Fibroblast of skin of abdomen (primary cell): ENCODE measurements at regions not wholly inside any gene's neighbourhood (a gene's known extent, or its start where the extent isn't known, plus 50 kb on each side); places are given as distances from the start of the nearest gene placed in this dataset.

Source experiments
- DNase-seq: peaks from one replicate; pipeline ENCODE4 v3.0.0-alpha.2; 2013

GRCh38 chr21:16676391-16676790, 836.5 kb upstream of the CXADR start:
- DNase-seq, result no peak

DNA sequence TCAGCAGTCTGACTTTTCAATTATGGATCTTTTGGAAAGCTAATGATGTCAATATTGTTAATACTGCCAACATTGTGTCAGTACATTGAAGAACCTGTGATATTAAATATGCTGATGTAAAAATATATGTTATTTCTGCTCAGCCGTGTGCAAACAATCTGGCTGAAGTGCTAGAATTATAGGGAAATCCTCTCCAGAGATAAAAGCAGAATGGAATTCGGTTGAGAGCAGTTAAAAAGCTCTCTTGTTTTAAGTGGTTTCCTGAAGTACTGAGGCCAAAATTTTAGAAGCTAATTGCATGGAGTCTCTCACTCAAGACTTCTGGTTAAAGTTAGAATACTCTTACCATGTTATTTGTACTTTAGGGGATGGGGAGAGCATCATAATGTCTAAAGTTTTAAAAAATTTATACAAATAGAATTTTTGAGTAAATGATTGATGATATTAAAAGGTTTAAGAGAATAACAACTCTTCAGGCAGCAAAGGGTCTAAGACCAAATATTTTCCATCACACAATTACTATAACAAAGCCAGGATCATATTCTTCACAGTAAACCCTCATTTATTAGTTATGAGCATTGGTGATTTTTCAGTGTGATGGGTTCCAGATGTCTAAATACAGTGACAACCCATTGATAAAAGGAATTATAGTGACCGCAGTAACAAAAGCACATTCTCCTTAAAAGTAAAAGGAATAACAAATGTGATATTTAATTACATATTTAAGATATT, 834.2 kb upstream of the CXADR start:
- DNase-seq, result peak; percentile 4

GRCh38 chr21:16695074-16695473, 817.8 kb upstream of the CXADR start:
- no peak for DNase-seq

GRCh38 chr21:16707274-16707673, 805.6 kb upstream of the CXADR start:
- no peak for DNase-seq

GRCh38 chr21:16708101-16708835, 804.6 kb upstream of the CXADR start:
- DNase-seq, result peak; percentile 63

- peak; percentile 69 for DNase-seq
Measured at GRCh38 chr21:16709866-16710550, 802.8 kb upstream of the CXADR start.

- DNase-seq, result no peak
Measured at GRCh38 chr21:16711757-16712156, 801.1 kb upstream of the CXADR start.

DNA sequence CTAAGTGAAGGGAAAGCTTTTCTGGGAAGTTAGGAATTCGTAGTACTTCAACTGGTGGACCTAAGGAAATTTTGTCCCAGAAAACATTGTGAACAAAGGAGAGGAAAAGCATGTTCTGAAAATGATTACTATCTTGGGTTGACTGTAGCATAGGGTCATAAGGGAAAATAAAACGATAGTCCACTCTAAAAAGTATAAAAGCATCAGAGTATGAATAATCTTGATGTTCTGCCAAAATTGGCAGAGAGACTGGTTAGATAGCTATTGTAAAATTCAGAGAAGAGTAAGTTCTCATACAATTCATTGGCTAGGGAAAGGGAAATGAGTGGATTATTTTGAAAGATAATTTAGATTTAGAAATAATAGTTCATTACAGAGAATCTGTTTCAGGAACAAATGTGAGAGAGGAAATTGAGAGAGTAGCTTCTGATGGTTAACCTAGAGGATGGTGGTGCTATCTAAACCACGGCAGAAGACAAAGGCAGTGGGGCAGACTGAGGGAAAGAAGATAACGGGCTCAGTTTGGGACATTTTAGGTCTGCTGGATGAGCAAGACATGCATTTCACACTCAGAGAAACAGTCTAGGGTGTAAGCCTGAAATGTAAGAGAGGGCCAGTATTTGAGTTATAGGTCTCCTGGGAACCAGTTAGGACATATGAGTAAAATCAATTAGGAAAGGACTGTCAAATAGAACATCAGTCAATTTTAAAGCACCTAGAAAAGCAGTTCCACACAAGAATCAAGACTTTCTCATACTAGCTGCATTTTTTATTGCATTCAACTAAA, 799.3 kb upstream of the CXADR start:
- peak; percentile 12 for DNase-seq

- DNase-seq, result no peak
Measured at GRCh38 chr21:16740511-16740910, 772.3 kb upstream of the CXADR start.

DNA sequence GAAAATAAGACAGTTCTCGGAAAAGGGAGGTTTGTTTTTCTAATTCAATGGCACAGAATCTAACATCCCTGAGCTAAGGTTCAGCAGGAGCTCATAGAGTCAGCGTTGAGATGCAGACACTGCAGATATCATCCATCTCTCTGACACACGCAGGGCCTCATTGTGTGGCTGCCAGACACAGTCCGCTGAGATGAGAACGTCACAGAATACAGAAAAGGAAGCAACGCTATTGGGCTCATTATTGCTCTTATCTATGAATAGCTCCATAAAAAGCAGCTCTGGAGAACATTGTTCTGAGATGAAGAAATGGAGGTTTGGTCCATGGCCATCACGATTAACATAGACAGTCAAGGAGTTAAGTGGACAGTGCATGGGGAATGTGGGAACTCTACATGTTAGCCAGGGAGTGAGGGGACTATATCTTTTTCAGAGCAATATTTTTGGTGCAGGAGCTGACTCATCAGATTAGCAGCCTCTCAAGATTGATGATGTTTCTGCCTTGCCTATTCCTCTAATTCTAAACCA, 771.6 kb upstream of the CXADR start:
- peak; percentile 14 for DNase-seq

DNA sequence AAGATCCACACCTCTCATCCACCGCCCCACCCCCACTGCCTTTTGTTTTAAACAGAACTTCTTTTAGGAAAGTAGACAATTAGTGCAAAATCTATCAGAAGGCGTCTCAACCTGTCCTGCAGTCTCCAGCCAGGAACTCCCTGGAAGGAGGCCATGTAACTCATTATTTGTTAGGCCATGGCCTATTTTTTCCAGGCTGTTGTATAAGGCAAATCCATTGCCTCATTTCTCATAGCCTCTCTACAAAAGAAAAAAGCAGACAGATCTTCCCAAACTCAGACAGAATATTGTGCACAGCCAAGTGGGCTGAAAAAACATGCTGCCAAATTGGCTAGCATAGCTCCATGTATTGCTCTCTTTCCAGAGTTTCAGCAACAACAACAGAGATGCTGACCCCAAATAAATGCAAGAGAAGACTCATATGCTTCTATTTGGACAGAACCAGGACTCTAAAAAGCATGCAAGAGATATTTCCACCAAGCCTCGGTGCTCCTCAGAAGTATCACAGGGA, 770.7 kb upstream of the CXADR start:
- no peak for DNase-seq

- no peak for DNase-seq
Measured at GRCh38 chr21:16742741-16743140, 770.1 kb upstream of the CXADR start.

GRCh38 chr21:16743317-16743716, 769.5 kb upstream of the CXADR start:
- DNase-seq, result no peak

DNA sequence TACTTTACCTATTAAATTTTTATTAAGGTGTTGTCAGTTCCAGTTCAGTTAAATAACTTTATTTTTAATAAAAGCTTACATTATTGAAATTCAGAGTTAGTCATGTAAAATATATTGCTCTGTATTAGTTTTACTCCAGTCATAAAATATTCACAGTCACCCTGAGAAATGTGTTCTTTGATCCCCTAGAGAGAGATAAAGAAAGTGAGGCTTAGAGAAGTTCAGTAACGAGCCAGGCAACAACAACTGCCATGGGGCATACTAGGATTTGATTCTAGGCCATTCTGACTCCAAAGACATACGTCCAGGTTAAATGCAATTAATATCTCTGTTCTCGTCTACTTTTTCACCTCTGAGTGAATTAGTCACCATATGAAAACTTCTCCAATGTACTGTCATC, 761.9 kb upstream of the CXADR start:
- no peak for DNase-seq

- peak; percentile 17 for DNase-seq
Measured at GRCh38 chr21:16751695-16752474, 761.0 kb upstream of the CXADR start.

DNA sequence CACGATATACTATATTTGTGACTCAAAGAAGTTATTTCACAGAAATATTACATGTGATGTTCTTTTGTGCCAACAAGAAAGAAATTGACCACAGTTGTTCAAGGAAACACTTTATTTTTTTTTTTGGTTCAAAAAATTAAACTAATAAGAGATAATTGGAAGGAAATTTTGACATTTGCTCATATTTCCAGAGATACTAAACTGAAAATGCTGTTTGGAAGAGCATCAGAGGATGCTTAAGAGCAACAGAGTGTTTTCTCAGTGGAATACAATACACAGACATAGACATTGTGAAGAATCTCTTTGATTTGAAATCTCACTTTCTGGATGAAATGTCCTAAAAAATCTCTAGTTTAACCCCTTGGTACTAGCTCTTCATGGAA, 760.4 kb upstream of the CXADR start:
- no peak for DNase-seq

DNA sequence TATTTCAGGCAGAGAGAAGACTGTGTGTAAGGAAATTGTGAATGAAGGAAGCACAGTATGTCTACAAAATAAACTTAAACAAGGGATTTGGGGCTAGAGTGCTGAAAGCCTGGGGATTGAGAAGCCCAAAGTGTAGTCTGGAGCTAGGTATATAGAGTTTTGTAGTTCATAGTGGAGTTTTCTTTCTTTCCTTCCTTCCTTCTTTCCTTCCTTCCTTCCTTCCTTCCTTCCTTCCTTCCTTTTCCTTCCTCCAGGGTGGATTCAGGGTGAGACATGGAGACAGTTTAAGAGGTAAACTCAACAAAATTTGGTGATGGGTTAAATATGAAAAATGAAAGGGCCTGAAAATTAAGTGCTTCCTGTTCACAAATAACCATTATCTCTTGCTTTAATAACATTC, 757.8 kb upstream of the CXADR start:
- no peak for DNase-seq

GRCh38 chr21:16767201-16767600, 745.6 kb upstream of the CXADR start:
- DNase-seq, result no peak

GRCh38 chr21:16768096-16768495, 744.7 kb upstream of the CXADR start:
- no peak for DNase-seq

DNA sequence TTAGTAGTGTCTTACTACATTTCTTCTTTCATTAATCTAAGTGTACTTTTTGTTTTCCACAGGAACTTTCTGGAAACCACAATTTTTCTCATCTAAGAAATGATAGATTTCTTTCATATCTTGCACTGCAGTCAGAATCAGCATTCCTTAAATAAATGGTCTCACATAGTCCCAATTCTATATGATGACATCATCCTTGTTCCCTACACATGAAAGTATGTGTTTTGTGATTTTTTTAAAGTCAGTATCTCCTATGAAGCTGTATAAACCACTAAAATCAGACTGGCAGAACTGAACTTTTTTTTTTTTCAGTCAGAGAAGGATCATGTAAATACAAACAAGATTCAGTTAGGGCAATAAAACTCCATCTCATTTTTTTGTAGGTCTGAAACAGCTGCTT, 742.6 kb upstream of the CXADR start:
- DNase-seq, result peak; percentile 41

GRCh38 chr21:16773206-16773605, 739.6 kb upstream of the CXADR start:
- DNase-seq, result peak; percentile 51

GRCh38 chr21:16775076-16775475, 737.8 kb upstream of the CXADR start:
- no peak for DNase-seq
